GM12878 (cell line): ENCODE measurements at regions not wholly inside any gene's neighbourhood (a gene's known extent, or its start where the extent isn't known, plus 50 kb on each side); places are given as distances from the start of the nearest gene placed in this dataset.

Experiments used
- ATAC-seq: fragments of 200-7000 bp; cut with Tn5 transposase; 3 replicates; pipeline ENCODE4 v1.9.1; 2020; ENCODE audit warnings: mild to moderate bottlenecking, moderate library complexity
- BruUV-seq: library from RNA; stranded (reverse); fragments of 400-500 nt; replicated peaks from 2 replicates; lab custom pipeline; 2021; lab: Mats Ljungman, UMichigan
- CTCF ChIA-PET: fragments of 300-600 bp; sonication (Branson Sonifier 250); formaldehyde crosslinking; extraction: SDS; loops from one replicate; lab custom pipeline; 2021; ENCODE audit warnings: inconsistent platforms; lab: Yijun Ruan, JAX
- POLR2A ChIA-PET: fragments of 350-600 bp; formaldehyde crosslinking; extraction: SDS; loops from one replicate; lab custom pipeline; 2021; ENCODE audit warnings: inconsistent platforms; lab: Charles Lee
- RAD21 ChIA-PET: fragments of 300-600 bp; sonication (Branson Sonifier 250); formaldehyde crosslinking; loops from one replicate; lab custom pipeline; 2023; ENCODE audit warnings: antibody characterized with exemption; ENCODE audit not compliant: unreplicated experiment; lab: Charles Lee
- SMC1A ChIA-PET: fragments of 300-600 bp; sonication (Branson Sonifier 250); formaldehyde crosslinking; loops from one replicate; lab custom pipeline; 2023; ENCODE audit not compliant: unreplicated experiment, uncharacterized antibody; lab: Charles Lee
- DNase-seq: peaks from one replicate; pipeline ENCODE4 v3.0.0-alpha.2; 2011; ENCODE audit warnings: low read depth, low spot score
- FAIRE-seq: peaks from 3 replicates; lab custom pipeline; 2011; peaks lifted over from hg19 to GRCh38; lab: Jason Lieb, UNC
- H2AFZ ChIP-seq: 2 replicates; pipeline ENCODE4 v1.6.0; 2011; ENCODE audit warnings: low read depth, low read length, control low read depth; ENCODE audit not compliant: control insufficient read depth
- H3K27ac ChIP-seq: 2 replicates; pipeline ENCODE4 v1.5.1; 2011; ENCODE audit warnings: control low read depth; ENCODE audit not compliant: control insufficient read depth, insufficient read depth
- H3K27me3 ChIP-seq, 2 experiments: replicated peaks in 1 of 2; 2 replicates each; pipeline versions ENCODE4 v1.6.0 to v1.6.1; 2011; ENCODE audit warnings: low read length in 1 of 2; ENCODE audit not compliant: control insufficient read depth in 2 of 2, insufficient read depth in 2 of 2
- H3K36me3 ChIP-seq, 2 experiments: 2 replicates each; pipeline ENCODE4 v1.5.1; 2011; ENCODE audit warnings: low read length in 1 of 2; ENCODE audit not compliant: control insufficient read depth in 2 of 2, insufficient read depth in 2 of 2
- H3K4me1 ChIP-seq: 2 replicates; pipeline ENCODE4 v1.6.1; 2011; ENCODE audit warnings: mild to moderate bottlenecking, low read length, moderate library complexity, mixed read lengths; ENCODE audit not compliant: control insufficient read depth, insufficient read depth
- H3K4me2 ChIP-seq: 2 replicates; pipeline ENCODE4 v1.6.0; 2011; ENCODE audit warnings: control low read depth; ENCODE audit not compliant: control insufficient read depth, insufficient read depth
- H3K4me3 ChIP-seq: fragments of 200-600 bp; sonication (generic); 2 replicates; pipeline ENCODE4 v1.5.1; 2016
- H3K79me2 ChIP-seq: 2 replicates; pipeline ENCODE4 v1.6.0; 2011; ENCODE audit warnings: low read length; ENCODE audit not compliant: control insufficient read depth, insufficient read depth
- H3K9ac ChIP-seq: 2 replicates; pipeline ENCODE4 v1.8.0; 2011; ENCODE audit warnings: low read length, control low read depth, mixed read lengths; ENCODE audit not compliant: control insufficient read depth, insufficient read depth
- H3K9me3 ChIP-seq: replicated peaks from 3 replicates; pipeline ENCODE4 v1.5.1; 2011; ENCODE audit warnings: mild to moderate bottlenecking, low read length; ENCODE audit not compliant: control insufficient read depth, insufficient read depth
- H4K20me1 ChIP-seq: 2 replicates; pipeline ENCODE4 v1.6.0; 2011; ENCODE audit not compliant: control insufficient read depth, insufficient read depth
- EGR1 ChIP-seq, 2 experiments: IDR thresholded peaks; 1 replicate in 1 of 2; 2 replicates in 1 of 2; pipeline ENCODE4 v1.6.1; 2011 to 2012; ENCODE audit warnings: low read depth in 2 of 2, low read length in 2 of 2, borderline replicate concordance in 1 of 2, mild to moderate bottlenecking in 1 of 2, moderate library complexity in 1 of 2
- FOXK2 ChIP-seq: fragments of 450-650 bp; IDR thresholded peaks from 2 replicates; pipeline ENCODE4 v1.6.1; 2017; ENCODE audit warnings: mild to moderate bottlenecking, moderate library complexity
- JUND ChIP-seq: IDR thresholded peaks from 2 replicates; pipeline ENCODE4 v1.6.1; 2012; ENCODE audit warnings: low read depth, mild to moderate bottlenecking, low read length, improper control_type of control experiment, moderate library complexity
- NR2C2 ChIP-seq: IDR thresholded peaks from 2 replicates; pipeline ENCODE4 v1.6.1; 2011; ENCODE audit warnings: borderline replicate concordance, low read depth; ENCODE audit not compliant: control insufficient read depth, insufficient read length
- NR2F1 ChIP-seq: fragments of 450-650 bp; conservative IDR thresholded peaks from 2 replicates; pipeline ENCODE4 v1.6.1; 2017; ENCODE audit warnings: mild to moderate bottlenecking
- SIN3A ChIP-seq: IDR thresholded peaks from 2 replicates; pipeline ENCODE4 v1.6.1; 2012; ENCODE audit warnings: low read depth, low read length, improper control_type of control experiment
- SUZ12 ChIP-seq: fragments of 200-600 bp; sonication (generic); IDR thresholded peaks from one replicate; pipeline ENCODE4 v1.6.1; 2018; ENCODE audit warnings: antibody characterized with exemption, mild to moderate bottlenecking; ENCODE audit not compliant: unreplicated experiment
- WGBS: methylation state at CpG from one replicate; pipeline ENCODE4 v1.1.6; 2016; ENCODE audit warnings: low lambda C conversion rate; ENCODE audit not compliant: insufficient replicate concordance, insufficient coverage; ENCODE audit errors: missing lambda C conversion rate; 5-methylcytosine and 5-hydroxymethylcytosine counted together
- in situ Hi-C: fragments of 300-500 bp; cut with MboI; formaldehyde crosslinking; loops from 9 replicates; pipeline ENCODE4 v1.14.3; 2018; ENCODE audit warnings: mixed read lengths
- intact Hi-C: fragments of 100-400 bp; cut with micrococcal nuclease; formaldehyde crosslinking; loops from one replicate; pipeline ENCODE4 v1.14.2; 2022; ENCODE audit not compliant: unreplicated experiment
- TF ChIP-seq, protein P1 (sequence below): IDR thresholded peaks from 2 replicates; pipeline ENCODE4 v1.6.1; 2012; ENCODE audit warnings: low read length, inconsistent platforms
- TF ChIP-seq, protein P2 (sequence below): fragments of 450-650 bp; IDR thresholded peaks from 2 replicates; pipeline ENCODE4 v1.6.1; 2014; ENCODE audit warnings: mild to moderate bottlenecking
- TF ChIP-seq, protein P3 (sequence below): fragments of 450-650 bp; IDR thresholded peaks from 2 replicates; pipeline ENCODE4 v1.6.1; 2017; ENCODE audit warnings: mild to moderate bottlenecking

DNA sequence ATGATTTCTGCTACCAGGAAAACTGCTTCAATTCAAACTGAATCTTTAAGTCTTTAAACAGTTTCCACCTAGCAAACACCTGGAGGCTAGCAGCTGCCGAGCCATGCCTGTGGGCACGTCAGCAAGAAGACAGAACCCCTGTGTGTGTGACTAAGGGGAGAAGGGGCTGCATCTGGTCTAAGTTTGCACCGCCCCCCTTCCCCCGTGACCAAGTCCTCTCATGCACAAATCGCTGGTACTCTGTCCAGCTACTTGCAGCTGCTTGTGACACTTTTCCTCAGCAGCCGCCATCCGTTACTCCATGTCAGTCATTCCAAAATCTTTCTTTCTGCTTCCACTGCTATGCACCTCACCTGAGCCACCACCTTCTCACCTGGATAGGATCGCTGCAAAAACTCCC lies 355.0 kb downstream of the SS18 start:
- FAIRE-seq: no peak
- in situ Hi-C loops (no loop called here), intact Hi-C loops (no loop called here)

More for the DNA sequence above, 355.0 kb downstream of the SS18 start:
- no peaks in the 10 kb centered on the region for H3K36me3 ChIP-seq
- no peak overlapping the region for H3K27ac ChIP-seq
- no peaks in the 10 kb centered on the region for H3K9me3 ChIP-seq
- H3K4me1 ChIP-seq: no peaks in the 10 kb centered on the region
- H2AFZ ChIP-seq: no peak overlapping the region
- no peak for DNase-seq
- H3K4me3 ChIP-seq: no peak overlapping the region
- H4K20me1 ChIP-seq: no peaks in the 10 kb centered on the region
- no peak overlapping the region for H3K4me2 ChIP-seq
- POLR2A ChIA-PET: no interaction called here
- ATAC-seq: no peak
- CTCF ChIA-PET: no interaction called here
- RAD21 ChIA-PET: no interaction called here
- H3K9ac ChIP-seq: no peak overlapping the region
- H3K79me2 ChIP-seq: no peaks in the 10 kb centered on the region
- no TSS peak for BruUV-seq
- WGBS: 19% methylated on average over 8 of the region's 8 CpGs
- TF ChIP-seq, protein P1, sequence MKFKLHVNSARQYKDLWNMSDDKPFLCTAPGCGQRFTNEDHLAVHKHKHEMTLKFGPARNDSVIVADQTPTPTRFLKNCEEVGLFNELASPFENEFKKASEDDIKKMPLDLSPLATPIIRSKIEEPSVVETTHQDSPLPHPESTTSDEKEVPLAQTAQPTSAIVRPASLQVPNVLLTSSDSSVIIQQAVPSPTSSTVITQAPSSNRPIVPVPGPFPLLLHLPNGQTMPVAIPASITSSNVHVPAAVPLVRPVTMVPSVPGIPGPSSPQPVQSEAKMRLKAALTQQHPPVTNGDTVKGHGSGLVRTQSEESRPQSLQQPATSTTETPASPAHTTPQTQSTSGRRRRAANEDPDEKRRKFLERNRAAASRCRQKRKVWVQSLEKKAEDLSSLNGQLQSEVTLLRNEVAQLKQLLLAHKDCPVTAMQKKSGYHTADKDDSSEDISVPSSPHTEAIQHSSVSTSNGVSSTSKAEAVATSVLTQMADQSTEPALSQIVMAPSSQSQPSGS: no peak
- TF ChIP-seq FOXK2 (no peak), SIN3A (no peak), NR2C2 (no peak), EGR1 (IDR thresholded peaks at IDR 0.05; ENCODE audit: borderline replicate concordance in 1 of 2, low read depth in 2 of 2, low read length in 2 of 2) (no peak), JUND (no peak), SUZ12 (no peak), NR2F1 (no peak)
- TF ChIP-seq, protein P2, sequence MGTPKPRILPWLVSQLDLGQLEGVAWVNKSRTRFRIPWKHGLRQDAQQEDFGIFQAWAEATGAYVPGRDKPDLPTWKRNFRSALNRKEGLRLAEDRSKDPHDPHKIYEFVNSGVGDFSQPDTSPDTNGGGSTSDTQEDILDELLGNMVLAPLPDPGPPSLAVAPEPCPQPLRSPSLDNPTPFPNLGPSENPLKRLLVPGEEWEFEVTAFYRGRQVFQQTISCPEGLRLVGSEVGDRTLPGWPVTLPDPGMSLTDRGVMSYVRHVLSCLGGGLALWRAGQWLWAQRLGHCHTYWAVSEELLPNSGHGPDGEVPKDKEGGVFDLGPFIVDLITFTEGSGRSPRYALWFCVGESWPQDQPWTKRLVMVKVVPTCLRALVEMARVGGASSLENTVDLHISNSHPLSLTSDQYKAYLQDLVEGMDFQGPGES: no peak
- TF ChIP-seq, protein P3, sequence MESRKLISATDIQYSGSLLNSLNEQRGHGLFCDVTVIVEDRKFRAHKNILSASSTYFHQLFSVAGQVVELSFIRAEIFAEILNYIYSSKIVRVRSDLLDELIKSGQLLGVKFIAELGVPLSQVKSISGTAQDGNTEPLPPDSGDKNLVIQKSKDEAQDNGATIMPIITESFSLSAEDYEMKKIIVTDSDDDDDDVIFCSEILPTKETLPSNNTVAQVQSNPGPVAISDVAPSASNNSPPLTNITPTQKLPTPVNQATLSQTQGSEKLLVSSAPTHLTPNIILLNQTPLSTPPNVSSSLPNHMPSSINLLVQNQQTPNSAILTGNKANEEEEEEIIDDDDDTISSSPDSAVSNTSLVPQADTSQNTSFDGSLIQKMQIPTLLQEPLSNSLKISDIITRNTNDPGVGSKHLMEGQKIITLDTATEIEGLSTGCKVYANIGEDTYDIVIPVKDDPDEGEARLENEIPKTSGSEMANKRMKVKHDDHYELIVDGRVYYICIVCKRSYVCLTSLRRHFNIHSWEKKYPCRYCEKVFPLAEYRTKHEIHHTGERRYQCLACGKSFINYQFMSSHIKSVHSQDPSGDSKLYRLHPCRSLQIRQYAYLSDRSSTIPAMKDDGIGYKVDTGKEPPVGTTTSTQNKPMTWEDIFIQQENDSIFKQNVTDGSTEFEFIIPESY: no peak
- SMC1A ChIA-PET: no interaction called here
- no peaks in the 10 kb centered on the region; a peak in 1 of 4 replicates for H3K27me3 ChIP-seq
